ENCODE measurements at regions not wholly inside any gene's neighbourhood (a gene's known extent, or its start where the extent isn't known, plus 50 kb on each side); places are given as distances from the start of the nearest gene placed in this dataset.

DNA sequence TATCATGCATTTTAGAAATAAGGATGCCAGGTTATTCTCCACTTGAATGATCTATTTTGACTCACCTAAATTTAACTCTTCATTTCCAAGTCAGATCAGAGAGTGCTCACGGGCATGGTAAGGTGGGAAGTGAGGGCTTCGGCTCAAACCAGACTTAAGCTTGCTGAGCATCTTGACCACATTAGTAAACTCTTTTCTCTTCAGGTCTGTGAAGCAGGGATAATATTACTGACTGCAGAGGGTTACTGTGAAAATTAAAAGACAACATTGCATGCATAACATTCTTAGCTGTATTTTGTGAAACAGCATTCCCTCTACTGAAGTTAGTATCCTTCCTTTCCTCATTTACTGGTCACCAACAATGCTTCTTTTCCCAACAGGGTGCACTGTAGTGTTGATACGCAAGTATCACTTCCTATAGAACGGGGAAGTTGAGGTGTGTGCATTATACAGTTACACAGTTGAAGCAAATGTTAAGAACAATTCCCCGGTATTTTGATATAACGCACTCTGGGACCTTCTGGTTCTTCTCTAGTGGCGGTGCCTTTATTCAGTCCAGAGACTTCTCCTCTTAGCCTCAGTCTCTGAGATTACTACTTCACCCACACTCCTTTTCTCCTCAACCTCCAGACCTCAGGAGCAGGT is 74.1 kb upstream of the MNS1 start:
- TF ChIP-seq POLR2A (IDR thresholded peaks at IDR 0.05; ENCODE audit: low read depth, low read length) (no peak), TAF1 (IDR thresholded peaks at IDR 0.05; ENCODE audit: low read depth, low read length) (no peak)
